ENCODE measurements at regions not wholly inside any gene's neighbourhood (a gene's known extent, or its start where the extent isn't known, plus 50 kb on each side); places are given as distances from the start of the nearest gene placed in this dataset.
"Not testable (repeated sequence)": the region's sequence is repeated elsewhere in the genome, so short reads cannot be mapped to it uniquely, and the experiment has no call there.

- ATAC-seq, result no peak
- H3K4me3 Mint-ChIP-seq, result no peak overlapping the region
- H3K4me1 Mint-ChIP-seq, result no peaks in the 10 kb centered on the region
- peaks cover 2% of the 10 kb centered on the region for H3K36me3 Mint-ChIP-seq (ENCODE audit: low read depth)
- no peaks in the 10 kb centered on the region for H3K9me3 ChIP-seq (ENCODE audit: control insufficient read depth, low read length, poor library complexity, severe bottlenecking)
- no peak for DNase-seq
- no peak overlapping the region for H3K27ac Mint-ChIP-seq
- H3K27me3 Mint-ChIP-seq, result peaks cover 9% of the 10 kb centered on the region
Measured at GRCh38 chr2:38146907-38147307, 71.0 kb upstream of the CYP1B1 start.

- Mint-ChIP-seq H3K27ac (no peak overlapping the region), H3K36me3 (ENCODE audit: low read depth) (peaks cover 2% of the 10 kb centered on the region), H3K4me3 (no peak overlapping the region), H3K4me1 (no peaks in the 10 kb centered on the region), H3K27me3 (peaks cover 9% of the 10 kb centered on the region)
- H3K9me3 ChIP-seq (ENCODE audit: control insufficient read depth, low read length, poor library complexity, severe bottlenecking), result no peaks in the 10 kb centered on the region
- DNase-seq (no peak), ATAC-seq (no peak)
Measured at GRCh38 chr2:38146275-38146906, 70.4 kb upstream of the CYP1B1 start.

- ATAC-seq (no peak), DNase-seq (no peak)
- peaks cover 2% of the 10 kb centered on the region for H3K36me3 Mint-ChIP-seq (ENCODE audit: low read depth)
- H3K27me3 Mint-ChIP-seq, result peaks cover 7% of the 10 kb centered on the region
- H3K9me3 ChIP-seq (ENCODE audit: control insufficient read depth, low read length, poor library complexity, severe bottlenecking), result no peaks in the 10 kb centered on the region
- no peak overlapping the region for H3K27ac Mint-ChIP-seq
- H3K4me1 Mint-ChIP-seq, result no peaks in the 10 kb centered on the region
- no peak overlapping the region for H3K4me3 Mint-ChIP-seq
Measured at GRCh38 chr2:38145236-38145635, 69.3 kb upstream of the CYP1B1 start.

GRCh38 chr2:38142627-38143026 lies 66.7 kb upstream of the CYP1B1 start:
- H3K4me1 Mint-ChIP-seq, result no peaks in the 10 kb centered on the region
- no peak for ATAC-seq

GRCh38 chr2:38141501-38141900 lies 65.5 kb upstream of the CYP1B1 start:
- no peaks in the 10 kb centered on the region for H3K9me3 ChIP-seq (ENCODE audit: control insufficient read depth, low read length, poor library complexity, severe bottlenecking)
- Mint-ChIP-seq H3K4me3 (no peak overlapping the region), H3K27ac (no peak overlapping the region), H3K36me3 (ENCODE audit: low read depth) (no peaks in the 10 kb centered on the region), H3K4me1 (no peaks in the 10 kb centered on the region), H3K27me3 (no peaks in the 10 kb centered on the region)
- no peak for DNase-seq
- ATAC-seq, result no peak

More at GRCh38 chr2:38142627-38143026, 66.7 kb upstream of the CYP1B1 start:
- H3K36me3 Mint-ChIP-seq (ENCODE audit: low read depth), result no peaks in the 10 kb centered on the region
- DNase-seq, result no peak
- no peak overlapping the region for H3K27ac Mint-ChIP-seq
- H3K4me3 Mint-ChIP-seq, result no peak overlapping the region
- H3K27me3 Mint-ChIP-seq, result peaks cover 5% of the 10 kb centered on the region
- no peaks in the 10 kb centered on the region for H3K9me3 ChIP-seq (ENCODE audit: control insufficient read depth, low read length, poor library complexity, severe bottlenecking)

- ATAC-seq (no peak), DNase-seq (no peak)
- H3K27ac Mint-ChIP-seq, result no peak overlapping the region
- H3K4me1 Mint-ChIP-seq, result no peaks in the 10 kb centered on the region
- H3K4me3 Mint-ChIP-seq, result no peak overlapping the region
- no peaks in the 10 kb centered on the region for H3K27me3 Mint-ChIP-seq
- no peaks in the 10 kb centered on the region for H3K36me3 Mint-ChIP-seq (ENCODE audit: low read depth)
- no peaks in the 10 kb centered on the region for H3K9me3 ChIP-seq (ENCODE audit: control insufficient read depth, low read length, poor library complexity, severe bottlenecking)
Measured at GRCh38 chr2:38138996-38139395, 63.0 kb upstream of the CYP1B1 start.

- no peak for DNase-seq
- Mint-ChIP-seq H3K4me3 (no peak overlapping the region), H3K27me3 (no peaks in the 10 kb centered on the region)
Measured at GRCh38 chr2:38138419-38138818, 62.5 kb upstream of the CYP1B1 start.

GRCh38 chr2:38137958-38138357 lies 62.0 kb upstream of the CYP1B1 start:
- not testable (repeated sequence) for DNase-seq; ATAC-seq; H3K27ac Mint-ChIP-seq; H3K27me3 Mint-ChIP-seq; H3K36me3 Mint-ChIP-seq (ENCODE audit: low read depth); H3K4me1 Mint-ChIP-seq; H3K9me3 ChIP-seq (ENCODE audit: control insufficient read depth, low read length, poor library complexity, severe bottlenecking); H3K4me3 Mint-ChIP-seq

More at GRCh38 chr2:38138419-38138818, 62.5 kb upstream of the CYP1B1 start:
- no peak overlapping the region for H3K27ac Mint-ChIP-seq
- no peaks in the 10 kb centered on the region for H3K36me3 Mint-ChIP-seq (ENCODE audit: low read depth)
- H3K4me1 Mint-ChIP-seq, result no peaks in the 10 kb centered on the region
- no peaks in the 10 kb centered on the region for H3K9me3 ChIP-seq (ENCODE audit: control insufficient read depth, low read length, poor library complexity, severe bottlenecking)
- no peak for ATAC-seq

- Mint-ChIP-seq H3K27me3 (no peaks in the 10 kb centered on the region), H3K4me1 (no peaks in the 10 kb centered on the region), H3K4me3 (no peak overlapping the region), H3K27ac (no peak overlapping the region), H3K36me3 (ENCODE audit: low read depth) (no peaks in the 10 kb centered on the region)
- no peaks in the 10 kb centered on the region for H3K9me3 ChIP-seq (ENCODE audit: control insufficient read depth, low read length, poor library complexity, severe bottlenecking)
- no peak for DNase-seq
- ATAC-seq, result no peak
Measured at GRCh38 chr2:38131676-38132075, 55.7 kb upstream of the CYP1B1 start.

- DNase-seq (no peak), ATAC-seq (no peak)
- H3K9me3 ChIP-seq (ENCODE audit: control insufficient read depth, low read length, poor library complexity, severe bottlenecking), result no peaks in the 10 kb centered on the region
- H3K4me1 Mint-ChIP-seq, result no peaks in the 10 kb centered on the region
- no peak overlapping the region for H3K27ac Mint-ChIP-seq
- no peaks in the 10 kb centered on the region for H3K36me3 Mint-ChIP-seq (ENCODE audit: low read depth)
- no peak overlapping the region for H3K4me3 Mint-ChIP-seq
- H3K27me3 Mint-ChIP-seq, result no peaks in the 10 kb centered on the region
Measured at GRCh38 chr2:38130876-38131275, 54.9 kb upstream of the CYP1B1 start.

GRCh38 chr2:38129987-38130386 lies 54.0 kb upstream of the CYP1B1 start:
- Mint-ChIP-seq H3K4me3 (no peak overlapping the region), H3K36me3 (ENCODE audit: low read depth) (no peaks in the 10 kb centered on the region), H3K4me1 (no peaks in the 10 kb centered on the region), H3K27ac (no peak overlapping the region), H3K27me3 (no peaks in the 10 kb centered on the region)
- ATAC-seq (no peak), DNase-seq (no peak)
- H3K9me3 ChIP-seq (ENCODE audit: control insufficient read depth, low read length, poor library complexity, severe bottlenecking), result no peaks in the 10 kb centered on the region

- no peaks in the 10 kb centered on the region for H3K9me3 ChIP-seq (ENCODE audit: control insufficient read depth, low read length, poor library complexity, severe bottlenecking)
- H3K4me3 Mint-ChIP-seq, result no peak overlapping the region
- no peaks in the 10 kb centered on the region for H3K27me3 Mint-ChIP-seq
- H3K36me3 Mint-ChIP-seq (ENCODE audit: low read depth), result no peaks in the 10 kb centered on the region
- DNase-seq (no peak), ATAC-seq (no peak)
- no peak overlapping the region for H3K27ac Mint-ChIP-seq
- no peaks in the 10 kb centered on the region for H3K4me1 Mint-ChIP-seq
Measured at GRCh38 chr2:38129481-38129880, 53.5 kb upstream of the CYP1B1 start.

- Mint-ChIP-seq H3K4me3 (no peak overlapping the region), H3K36me3 (ENCODE audit: low read depth) (no peaks in the 10 kb centered on the region), H3K27ac (no peak overlapping the region), H3K27me3 (no peaks in the 10 kb centered on the region), H3K4me1 (no peaks in the 10 kb centered on the region)
- ATAC-seq (no peak), DNase-seq (no peak)
- H3K9me3 ChIP-seq (ENCODE audit: control insufficient read depth, low read length, poor library complexity, severe bottlenecking), result no peaks in the 10 kb centered on the region
Measured at GRCh38 chr2:38128653-38129052, 52.7 kb upstream of the CYP1B1 start.

- no peak overlapping the region for H3K27ac Mint-ChIP-seq
- DNase-seq (no peak), ATAC-seq (no peak)
- H3K9me3 ChIP-seq (ENCODE audit: control insufficient read depth, low read length, poor library complexity, severe bottlenecking), result no peaks in the 10 kb centered on the region
- no peaks in the 10 kb centered on the region for H3K36me3 Mint-ChIP-seq (ENCODE audit: low read depth)
- H3K27me3 Mint-ChIP-seq, result no peaks in the 10 kb centered on the region
- H3K4me1 Mint-ChIP-seq, result no peaks in the 10 kb centered on the region
- no peak overlapping the region for H3K4me3 Mint-ChIP-seq
Measured at GRCh38 chr2:38127277-38127676, 51.3 kb upstream of the CYP1B1 start.
